CMK (cell line): ENCODE measurements at regions not wholly inside any gene's neighbourhood (a gene's known extent, or its start where the extent isn't known, plus 50 kb on each side); places are given as distances from the start of the nearest gene placed in this dataset.

Experiments
- DNase-seq: peaks from one replicate; pipeline ENCODE4 v3.0.0-alpha.2; 2010; ENCODE audit warnings: low read depth

DNA sequence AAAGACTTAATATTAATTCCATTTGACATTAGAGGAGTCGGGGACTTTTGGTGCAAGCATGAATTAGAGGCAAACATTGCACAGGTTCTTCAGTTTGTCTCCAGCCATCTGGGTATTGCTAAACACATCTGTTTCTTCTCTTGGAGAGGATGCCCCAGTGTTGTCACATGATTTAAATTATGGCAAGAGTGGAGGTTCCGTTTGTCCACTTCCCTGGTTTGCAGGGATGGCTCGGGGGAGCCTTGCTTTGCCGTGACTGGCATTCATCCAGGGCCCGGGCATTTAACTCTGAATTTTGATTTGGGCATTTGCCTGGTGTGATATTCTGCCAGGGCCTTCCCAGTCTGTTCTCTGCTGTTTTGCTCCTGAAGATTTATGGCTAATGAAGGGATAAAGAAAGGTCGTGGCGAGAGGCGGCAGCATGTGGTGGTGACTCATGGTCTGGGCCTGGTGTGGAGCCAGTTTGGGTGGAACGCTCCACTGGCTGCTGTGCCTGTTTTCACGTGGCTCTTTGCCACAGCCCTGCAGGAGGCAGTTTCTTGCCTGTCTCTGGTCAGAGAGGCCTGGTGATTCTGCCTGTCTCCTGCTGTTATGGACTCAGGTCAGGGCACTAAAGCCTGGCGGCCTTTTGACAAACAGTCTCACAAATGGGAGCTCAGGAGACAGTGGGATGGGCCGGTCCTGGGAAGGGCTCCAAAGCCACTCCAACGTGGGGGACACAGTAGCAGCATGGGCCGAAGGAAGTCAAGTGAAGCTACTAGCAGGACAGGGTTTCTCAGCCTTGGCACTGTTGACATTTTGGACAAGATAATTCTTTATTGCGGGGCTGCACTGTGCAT is 99.4 kb upstream of the PGRMC2 start:
- DNase-seq = no peak

GRCh38 chr4:128385683-128386304 is 98.2 kb upstream of the PGRMC2 start:
- no peak for DNase-seq

GRCh38 chr4:128384765-128385598 is 97.4 kb upstream of the PGRMC2 start:
- DNase-seq = no peak

GRCh38 chr4:128384091-128384520 is 96.5 kb upstream of the PGRMC2 start:
- no peak for DNase-seq

GRCh38 chr4:128381748-128382559 is 94.3 kb upstream of the PGRMC2 start:
- DNase-seq = no peak

- no peak for DNase-seq
These were observed 92.7 kb upstream of the PGRMC2 start for GRCh38 chr4:128380306-128380705.

GRCh38 chr4:128379860-128380259 is 92.2 kb upstream of the PGRMC2 start:
- DNase-seq = no peak

GRCh38 chr4:128378668-128379067 is 91.1 kb upstream of the PGRMC2 start:
- DNase-seq = no peak

- no peak for DNase-seq
These were observed 89.3 kb upstream of the PGRMC2 start for GRCh38 chr4:128376958-128377357.

- no peak for DNase-seq
These were observed 88.7 kb upstream of the PGRMC2 start for GRCh38 chr4:128376303-128376702.

GRCh38 chr4:128373628-128374027 is 86.0 kb upstream of the PGRMC2 start:
- no peak for DNase-seq

GRCh38 chr4:128371876-128372275 is 84.3 kb upstream of the PGRMC2 start:
- DNase-seq = no peak

DNA sequence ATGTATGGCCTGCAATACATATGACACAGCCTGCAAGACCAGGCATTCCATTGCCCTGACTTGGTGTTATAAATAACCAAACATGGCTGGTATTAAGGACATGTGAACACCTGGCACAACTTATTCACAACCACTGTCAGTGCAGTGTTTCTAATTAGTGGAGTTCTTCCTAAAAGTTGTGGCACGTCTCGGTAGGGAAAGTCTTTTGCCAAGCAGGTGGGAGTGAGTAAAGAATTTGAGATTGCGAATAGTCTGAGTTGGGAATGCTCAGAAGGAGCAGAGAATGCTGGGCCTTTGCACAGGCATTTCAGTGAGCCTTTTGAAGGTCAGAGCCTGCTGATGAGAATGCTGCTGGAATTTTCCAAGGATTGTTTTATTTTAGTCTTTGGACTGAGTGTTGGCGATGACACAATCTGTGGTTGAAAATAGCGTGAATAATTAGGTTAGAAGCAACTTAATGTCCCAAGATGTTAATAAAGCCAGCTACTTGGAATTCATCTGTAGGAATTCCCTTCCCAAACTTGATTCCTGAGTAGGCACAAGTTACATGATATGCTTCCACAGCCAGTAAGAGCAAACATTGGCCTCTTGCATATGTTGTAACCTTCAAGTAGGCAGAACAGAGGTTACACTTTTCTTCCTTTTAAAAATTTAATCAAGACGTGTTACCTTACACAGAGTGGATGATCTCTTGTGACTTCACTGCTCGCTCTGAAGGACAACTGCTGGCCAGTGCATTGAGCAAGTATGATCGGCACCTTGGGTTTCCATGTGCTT is 83.6 kb upstream of the PGRMC2 start:
- no peak for DNase-seq

DNA sequence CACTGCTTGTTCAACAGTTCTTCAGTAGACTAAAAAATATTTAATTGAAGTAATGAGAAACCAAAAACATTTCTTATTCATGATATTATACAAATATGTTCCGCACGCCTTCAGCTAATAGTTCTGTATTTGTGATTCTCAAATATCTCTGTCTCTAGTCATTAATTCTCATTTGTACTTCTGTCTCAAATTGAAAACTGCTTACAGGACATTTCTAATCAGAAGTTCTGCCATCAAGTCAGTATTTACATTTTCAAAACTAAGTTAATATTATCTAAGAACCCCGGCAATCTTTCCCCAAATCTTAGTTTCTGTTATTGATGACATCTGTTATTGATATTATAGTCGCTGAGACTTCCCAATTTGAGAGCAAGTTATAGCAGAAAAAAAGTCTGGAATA is 78.6 kb upstream of the PGRMC2 start:
- DNase-seq = no peak

DNA sequence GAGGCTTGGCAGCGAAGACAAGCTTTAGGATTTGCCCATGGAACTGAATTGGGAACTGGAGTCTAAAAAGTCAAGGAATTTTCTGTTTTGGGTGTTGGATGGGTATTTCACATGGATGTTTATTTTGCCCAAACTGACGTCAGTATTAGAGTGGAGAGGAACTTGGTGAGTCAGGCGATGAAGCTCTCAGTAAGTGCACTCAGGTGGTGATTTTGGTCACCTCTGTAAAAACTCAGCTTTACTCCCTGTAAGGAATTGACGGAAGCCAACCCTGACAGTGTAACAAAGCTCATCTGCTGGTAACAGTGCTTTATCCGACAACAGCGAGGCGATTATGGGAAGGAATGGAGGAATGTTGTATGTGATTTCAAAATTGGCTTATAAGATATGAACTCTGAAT is 77.0 kb upstream of the PGRMC2 start:
- DNase-seq = no peak

DNA sequence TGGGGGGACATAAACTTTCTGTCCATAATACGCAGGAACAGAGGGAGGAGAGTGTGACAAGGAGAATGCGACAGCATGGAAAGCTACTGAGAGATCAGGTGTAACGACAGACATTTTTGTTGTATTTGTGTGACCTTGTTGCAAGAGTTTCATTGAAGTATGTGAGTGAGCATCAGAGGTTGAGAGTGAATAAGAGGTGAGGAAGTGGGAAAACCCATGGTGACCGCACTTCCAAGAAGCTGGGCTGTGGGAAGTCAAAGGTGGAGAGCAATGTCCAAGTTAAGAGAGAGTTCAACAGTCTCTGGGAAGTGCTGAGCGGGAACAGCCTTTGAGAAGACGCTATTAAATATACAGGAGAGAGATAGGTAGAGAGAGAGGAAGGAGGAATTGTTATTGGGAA is 76.4 kb upstream of the PGRMC2 start:
- DNase-seq = no peak

- DNase-seq = no peak
These were observed 75.1 kb upstream of the PGRMC2 start for GRCh38 chr4:128362760-128363159.

- no peak for DNase-seq
These were observed 71.8 kb upstream of the PGRMC2 start for GRCh38 chr4:128359422-128359821.

- DNase-seq = no peak
These were observed 71.3 kb upstream of the PGRMC2 start for GRCh38 chr4:128358913-128359279.

GRCh38 chr4:128358231-128358912 is 70.8 kb upstream of the PGRMC2 start:
- DNase-seq = no peak

DNA sequence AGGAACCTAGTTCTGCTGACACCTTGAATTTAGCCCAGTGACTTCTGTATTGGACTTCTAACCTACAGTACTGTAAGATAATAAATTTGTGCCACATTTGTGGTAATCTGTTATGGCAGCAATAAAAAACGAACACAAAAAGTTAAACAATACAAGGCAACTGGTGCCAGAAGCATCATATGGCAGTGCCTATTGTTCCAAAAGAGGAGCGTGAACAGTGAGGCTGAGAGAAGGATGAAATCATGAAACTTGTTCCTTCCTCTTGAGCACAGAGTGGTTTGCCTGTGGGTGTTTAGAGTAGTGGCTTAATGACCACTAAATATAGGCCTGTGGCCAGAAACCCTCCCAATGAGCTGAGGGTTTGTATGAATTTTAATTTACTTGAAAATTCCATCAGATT is 69.7 kb upstream of the PGRMC2 start:
- DNase-seq = no peak
